Tongue (tissue), 1 donor: ENCODE measurements at regions not wholly inside any gene's neighbourhood (a gene's known extent, or its start where the extent isn't known, plus 50 kb on each side); places are given as distances from the start of the nearest gene placed in this dataset.
A peak's percentile ranks its signal among the peaks of the same experiment; 100 is the strongest.

ENCODE experiments used
- DNase-seq: peaks from one replicate; pipeline ENCODE4 v3.0.0-alpha.2; 2015

DNA sequence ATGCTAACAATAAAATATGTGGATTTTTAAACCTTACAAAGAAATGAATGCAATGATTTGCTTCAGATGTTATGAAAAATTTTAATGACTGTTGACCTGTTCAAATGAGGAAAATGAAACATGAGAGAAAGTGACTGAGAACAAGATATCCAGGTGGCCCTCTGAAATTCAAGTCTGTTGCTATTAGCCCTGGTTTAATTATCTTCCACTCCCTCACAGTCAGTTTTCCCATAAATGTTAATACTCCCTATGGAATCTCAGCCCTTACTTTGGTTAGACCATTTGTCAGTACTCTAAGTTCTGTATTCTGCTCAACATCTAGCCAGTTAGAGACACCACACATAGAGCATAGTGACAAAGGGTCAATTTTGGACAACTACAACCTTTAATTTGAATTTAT, 327.8 kb downstream of the PDGFC start:
- DNase-seq = no peak

DNA sequence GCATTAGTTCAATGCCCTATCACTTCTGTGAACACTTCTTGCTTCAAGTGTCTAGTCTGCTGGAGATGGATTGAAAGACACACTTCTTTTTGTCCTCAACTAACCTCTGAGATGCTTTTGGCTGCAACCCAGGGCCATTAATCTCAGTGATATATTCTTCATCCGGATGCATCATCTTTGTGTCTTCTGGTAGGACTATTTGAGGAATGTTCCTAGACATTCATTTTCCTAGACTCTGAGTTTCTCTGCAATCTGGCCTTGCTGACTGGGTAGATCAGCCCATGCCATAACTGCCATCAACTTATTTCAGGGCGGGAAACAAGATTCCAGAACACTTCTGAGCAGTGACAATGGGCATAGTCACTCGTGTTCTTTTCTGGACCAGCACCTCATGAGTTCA, 329.4 kb downstream of the PDGFC start:
- no peak for DNase-seq

DNA sequence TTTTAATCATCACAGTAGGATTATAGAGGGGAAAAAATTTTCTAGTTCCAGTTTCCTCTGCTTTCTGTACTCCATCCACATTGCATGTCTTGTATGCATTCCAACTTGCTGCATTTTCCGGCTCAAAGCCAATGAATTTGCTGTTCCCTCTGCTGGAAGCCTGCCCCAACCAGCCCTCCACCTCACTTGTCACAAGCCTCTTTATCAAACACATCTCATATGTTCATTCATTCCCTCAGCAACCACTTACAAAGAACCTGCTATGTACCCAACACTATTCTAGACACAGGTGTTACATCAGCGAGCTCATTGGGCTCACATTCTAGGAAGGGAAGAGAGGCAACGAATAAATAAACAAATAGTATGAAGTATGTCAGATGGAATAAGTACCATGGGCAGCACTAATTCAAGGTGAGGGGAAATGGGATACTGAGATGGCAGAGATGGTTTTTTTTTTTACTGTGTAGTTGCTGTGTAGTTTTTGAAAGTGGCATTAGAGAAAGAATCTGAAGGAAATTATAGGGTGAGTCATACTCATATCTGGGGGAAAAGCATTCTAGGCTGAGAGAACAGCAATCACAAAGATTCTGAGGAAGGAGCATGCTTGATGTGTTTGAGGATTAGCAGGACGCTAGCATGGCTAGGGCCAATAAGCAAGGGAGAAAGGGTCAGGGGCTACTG, 332.5 kb downstream of the PDGFC start:
- DNase-seq = peak; percentile 58

DNA sequence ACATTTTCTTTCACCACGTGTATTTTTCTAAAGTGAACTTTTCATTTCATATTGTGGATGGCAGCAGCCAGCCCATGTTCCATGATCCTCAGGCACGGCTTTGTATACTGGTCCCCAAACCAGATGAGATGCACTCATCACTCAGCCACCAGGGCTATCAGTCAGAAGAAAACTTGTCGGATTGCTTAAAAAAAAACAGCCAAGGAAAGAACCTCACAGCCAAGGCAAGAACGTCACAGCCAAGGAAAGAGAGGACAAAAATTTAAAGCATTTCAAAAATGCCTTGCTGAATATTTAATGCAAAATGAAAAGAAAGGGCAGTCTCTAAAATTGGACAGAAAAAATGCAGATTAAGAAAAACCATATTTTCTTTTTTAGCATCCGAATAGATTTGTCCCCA, 333.3 kb downstream of the PDGFC start:
- no peak for DNase-seq

DNA sequence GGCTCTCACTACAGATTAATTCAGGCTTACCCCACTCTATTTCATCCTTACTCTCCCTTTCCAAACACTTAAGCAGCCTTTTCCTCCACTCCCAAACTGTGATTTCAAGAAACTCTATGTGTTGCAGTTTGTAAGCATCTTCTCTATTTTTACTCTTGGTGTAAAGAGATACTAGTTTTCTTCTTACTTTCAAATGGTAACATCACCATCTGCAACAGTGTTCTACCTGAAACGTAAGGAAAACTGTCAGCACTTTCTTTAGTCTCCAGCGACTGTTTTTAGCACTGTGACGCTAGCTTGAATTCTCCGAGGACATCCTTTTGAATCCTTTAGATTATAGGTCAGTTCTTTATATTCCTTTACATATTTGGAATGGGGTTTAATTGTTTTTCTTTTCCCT, 335.2 kb downstream of the PDGFC start:
- no peak for DNase-seq

DNA sequence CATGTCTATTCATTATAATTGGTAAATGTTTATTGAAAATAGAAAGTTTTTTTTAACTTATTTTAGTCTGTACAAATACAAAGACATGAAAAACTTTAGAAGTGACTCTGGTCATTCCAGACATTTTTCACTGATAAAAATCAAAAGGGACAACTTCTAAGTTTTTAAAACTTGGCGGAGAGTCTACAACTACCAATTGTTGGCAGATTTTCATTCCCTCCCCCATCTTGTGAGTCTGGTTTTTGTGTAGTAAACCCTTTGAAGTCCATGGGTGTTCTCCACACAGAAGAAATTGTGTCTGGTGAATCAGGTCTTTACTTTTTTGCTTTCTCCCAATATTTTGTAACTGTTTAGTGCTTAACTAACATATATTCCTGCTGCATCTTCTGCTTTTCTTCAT, 336.5 kb downstream of the PDGFC start:
- no peak for DNase-seq

DNA sequence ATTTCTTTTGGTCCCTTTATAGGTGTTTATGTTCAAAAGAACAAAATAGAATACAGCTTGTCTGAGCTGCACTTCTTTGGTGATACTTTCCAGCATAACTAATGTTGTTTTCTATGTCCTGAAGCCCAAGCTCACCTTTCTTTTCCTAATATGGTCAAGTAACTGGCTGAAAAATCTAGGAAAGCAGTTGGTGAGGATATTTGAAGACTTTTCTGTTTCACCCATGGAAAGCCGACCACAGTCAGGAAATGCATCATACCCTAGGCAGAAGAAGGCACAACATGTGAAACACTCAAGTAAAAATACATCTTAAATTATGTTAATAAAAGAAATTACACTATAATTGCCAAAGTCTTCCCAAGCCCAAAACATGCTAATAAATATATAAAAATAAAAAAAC, 337.0 kb downstream of the PDGFC start:
- no peak for DNase-seq

DNA sequence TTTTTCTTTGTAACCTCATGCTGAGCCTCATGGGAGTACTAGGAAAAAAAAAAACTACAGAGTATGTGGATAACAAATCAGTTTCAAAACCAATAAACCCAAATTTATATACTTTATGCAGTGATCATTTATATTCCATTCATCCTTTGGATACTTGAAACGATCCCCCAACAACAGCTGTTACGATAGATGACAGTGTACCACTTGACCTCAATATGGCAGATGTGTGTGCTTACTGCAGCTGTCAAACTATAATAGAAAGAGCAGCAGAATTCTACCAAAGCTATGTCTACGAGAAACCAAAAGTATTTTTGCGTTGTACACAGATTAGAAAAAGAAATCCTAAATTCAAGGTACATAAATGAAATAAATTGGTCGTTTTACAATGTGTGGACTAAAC, 337.8 kb downstream of the PDGFC start:
- peak; percentile 79 for DNase-seq

DNA sequence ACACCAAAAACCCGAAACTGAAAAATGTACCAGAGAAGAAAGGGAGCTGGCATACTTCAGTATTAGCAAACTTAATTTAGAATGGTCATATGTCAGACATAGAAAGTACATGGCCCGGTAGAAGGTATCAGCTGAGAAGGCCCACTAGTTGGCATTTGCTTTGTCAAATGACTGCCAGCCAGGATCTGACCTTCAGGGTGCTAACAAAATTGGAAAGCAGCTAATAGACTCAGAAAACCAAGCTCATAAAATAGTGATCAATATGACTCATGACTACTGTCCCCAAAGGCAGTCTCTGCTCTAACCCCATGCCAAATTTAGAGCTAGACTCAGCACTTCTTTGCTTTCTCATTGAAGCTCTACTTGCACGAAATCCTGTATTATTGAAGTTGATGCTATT, 342.7 kb downstream of the PDGFC start:
- no peak for DNase-seq

DNA sequence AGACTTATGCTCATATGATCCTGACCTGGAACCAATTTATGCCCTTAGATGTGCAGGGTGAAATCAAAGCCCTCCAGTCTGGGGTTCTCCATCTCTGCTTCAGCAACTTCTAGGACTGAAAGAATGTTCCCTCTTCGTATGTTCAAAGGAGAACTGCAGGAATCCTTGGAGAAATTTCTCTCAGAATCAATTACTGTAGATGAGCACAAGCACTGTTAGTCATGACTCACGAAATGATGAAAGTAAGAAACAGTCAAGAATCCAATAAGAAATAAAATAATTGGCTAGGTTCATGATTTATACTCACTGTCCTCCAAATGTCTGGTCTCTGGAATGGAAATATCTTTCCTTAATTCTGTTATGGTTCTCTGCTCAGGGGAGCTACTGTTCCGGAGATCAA, 348.2 kb downstream of the PDGFC start:
- DNase-seq = no peak

DNA sequence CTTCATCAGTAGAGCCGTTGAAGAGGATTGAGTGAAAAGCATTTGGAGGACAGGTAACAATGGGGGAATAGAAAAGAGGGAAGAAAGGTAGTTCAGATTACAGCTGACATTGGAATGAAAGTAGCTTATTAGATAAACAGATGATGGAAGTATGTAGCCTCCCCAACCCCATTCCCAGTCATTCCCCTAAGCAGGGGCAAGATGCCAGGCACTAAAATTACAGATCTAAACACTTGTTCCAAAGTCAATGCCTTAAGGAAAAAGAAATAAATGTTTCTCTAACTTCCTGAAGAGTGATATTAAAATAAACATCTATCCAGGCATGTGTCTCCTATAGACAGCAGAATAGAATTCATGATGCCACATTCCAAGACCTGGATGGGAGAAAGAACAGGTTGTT, 350.8 kb downstream of the PDGFC start:
- DNase-seq = no peak

DNA sequence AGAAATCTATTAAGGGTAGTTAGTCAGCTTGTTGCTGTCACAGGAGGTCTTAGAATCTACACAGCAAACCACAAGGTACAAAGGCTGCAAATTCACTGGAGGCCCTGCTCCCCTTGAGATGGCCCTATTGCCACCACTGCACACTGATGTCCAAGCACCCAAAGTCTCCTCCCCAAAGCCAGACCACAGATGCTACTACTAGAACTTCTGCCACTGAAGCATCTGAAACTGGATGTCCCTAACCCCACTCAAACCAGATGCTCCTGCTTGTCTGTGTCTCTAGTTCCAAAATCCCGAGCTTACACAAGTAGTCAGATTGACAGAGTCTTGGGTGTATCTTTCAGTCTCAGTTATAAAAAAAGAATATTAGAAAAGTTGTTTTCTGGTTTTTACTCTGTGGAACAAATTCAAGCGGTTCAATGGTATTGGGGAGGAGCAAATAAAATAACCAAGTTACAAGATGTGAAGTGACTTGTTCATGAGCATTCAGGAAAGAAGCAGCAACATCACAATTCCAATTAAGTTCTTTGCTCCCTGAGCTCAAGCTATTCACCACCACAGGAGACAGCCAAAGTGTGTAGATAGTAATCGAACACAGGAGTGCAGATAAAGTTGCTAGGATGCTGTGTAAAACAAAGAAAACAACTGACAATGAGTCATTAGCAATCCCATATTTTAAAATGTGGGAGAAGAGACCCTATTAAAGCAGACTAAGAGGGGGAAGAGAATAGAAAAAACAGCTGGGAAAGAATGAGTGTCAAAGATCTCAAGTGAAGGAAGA, 352.3 kb downstream of the PDGFC start:
- no peak for DNase-seq

DNA sequence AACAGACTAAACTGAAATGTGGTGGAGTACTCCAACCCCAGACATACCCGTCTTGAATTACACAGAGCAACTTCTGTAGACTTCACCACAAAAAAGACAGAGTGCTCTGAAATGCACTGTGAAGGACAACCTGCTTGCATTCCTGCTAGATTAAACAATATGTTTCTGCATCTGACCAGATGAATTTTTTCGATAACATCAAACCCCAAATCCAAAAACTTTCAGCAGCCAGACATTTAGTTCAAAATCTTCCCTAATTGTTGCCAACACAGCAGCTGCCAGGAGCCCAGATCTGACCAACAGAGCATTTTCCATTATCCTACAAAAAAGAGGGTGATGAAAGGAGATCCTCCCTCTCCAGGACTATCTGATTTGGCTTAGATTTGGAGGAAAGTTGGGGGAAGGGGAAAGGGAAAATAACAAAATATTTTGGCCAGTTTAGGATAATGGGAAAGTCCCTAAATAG, 356.5 kb downstream of the PDGFC start:
- DNase-seq = peak; percentile 88

DNA sequence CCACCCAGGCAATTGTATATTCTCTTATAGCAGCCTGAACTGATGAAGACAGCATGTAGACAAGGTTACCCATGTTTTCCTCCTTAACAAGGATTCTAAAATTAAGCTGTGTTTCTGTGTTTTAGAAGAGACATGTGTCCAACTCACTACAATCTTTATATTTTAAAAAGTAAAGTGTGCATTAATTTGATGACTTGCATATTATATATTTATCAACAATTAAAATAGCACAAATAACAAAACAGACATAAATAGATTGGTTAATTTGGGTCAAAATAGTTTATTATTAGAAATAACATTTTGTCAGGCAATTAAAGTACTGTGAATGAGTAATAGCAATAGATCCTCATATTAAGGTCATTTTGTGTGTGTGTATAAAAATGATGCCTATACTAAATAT, 357.1 kb downstream of the PDGFC start:
- no peak for DNase-seq

DNA sequence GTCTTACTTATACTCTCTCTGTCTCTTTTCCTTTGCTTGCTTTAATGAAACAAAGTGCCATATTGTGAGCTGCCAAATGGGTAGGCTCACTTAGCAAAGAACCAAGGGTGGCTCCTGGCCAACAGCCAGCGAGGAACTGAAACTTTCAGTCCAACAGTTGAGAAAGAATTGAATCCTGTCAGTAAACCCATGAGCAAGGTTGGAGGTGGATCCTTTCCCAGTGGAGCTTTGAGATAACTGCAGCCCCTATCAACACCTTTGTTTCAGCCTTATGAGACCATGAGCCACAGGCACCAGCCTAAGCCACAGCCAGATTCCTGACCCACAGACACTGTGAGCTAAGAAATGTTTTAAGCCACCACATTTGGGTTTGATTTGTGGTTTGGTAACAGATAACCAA, 362.2 kb downstream of the PDGFC start:
- DNase-seq = no peak

DNA sequence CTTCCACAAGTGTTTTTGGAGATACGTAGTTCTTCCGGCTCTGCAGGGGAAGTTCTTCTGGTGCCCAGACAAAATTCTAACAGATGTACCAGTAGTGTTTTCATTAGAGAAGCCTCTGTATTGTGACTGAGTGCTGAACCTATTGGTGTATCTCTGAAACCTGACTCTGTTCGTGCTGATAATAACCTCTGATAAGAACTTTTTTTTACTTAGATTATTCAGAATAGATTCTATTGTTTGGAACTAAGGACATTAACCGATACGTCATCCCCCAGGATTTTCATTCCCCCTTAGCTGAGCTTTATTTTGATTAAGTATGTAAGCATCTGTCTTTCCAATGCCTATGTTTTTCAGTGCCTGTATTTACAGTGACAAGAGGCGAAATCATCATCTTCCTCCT, 362.9 kb downstream of the PDGFC start:
- DNase-seq = no peak

DNA sequence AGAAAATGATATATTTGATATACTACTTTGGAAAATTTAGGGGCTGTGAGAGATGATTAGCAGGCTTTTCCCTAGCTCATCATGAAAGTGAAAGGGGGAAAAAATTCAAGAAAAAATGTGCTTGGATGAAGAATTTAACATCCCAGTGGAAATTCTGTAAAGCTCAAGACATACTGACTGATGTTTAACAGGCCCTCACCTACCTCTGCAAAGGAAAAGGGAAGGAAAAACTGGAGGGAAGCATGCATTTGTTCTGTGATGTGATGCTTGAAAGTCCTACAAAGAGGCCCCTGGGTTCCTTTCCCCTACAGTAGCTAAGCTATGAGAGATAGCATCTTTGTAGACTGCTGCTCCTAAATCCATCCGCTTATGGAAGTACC, 364.1 kb downstream of the PDGFC start:
- no peak for DNase-seq

DNA sequence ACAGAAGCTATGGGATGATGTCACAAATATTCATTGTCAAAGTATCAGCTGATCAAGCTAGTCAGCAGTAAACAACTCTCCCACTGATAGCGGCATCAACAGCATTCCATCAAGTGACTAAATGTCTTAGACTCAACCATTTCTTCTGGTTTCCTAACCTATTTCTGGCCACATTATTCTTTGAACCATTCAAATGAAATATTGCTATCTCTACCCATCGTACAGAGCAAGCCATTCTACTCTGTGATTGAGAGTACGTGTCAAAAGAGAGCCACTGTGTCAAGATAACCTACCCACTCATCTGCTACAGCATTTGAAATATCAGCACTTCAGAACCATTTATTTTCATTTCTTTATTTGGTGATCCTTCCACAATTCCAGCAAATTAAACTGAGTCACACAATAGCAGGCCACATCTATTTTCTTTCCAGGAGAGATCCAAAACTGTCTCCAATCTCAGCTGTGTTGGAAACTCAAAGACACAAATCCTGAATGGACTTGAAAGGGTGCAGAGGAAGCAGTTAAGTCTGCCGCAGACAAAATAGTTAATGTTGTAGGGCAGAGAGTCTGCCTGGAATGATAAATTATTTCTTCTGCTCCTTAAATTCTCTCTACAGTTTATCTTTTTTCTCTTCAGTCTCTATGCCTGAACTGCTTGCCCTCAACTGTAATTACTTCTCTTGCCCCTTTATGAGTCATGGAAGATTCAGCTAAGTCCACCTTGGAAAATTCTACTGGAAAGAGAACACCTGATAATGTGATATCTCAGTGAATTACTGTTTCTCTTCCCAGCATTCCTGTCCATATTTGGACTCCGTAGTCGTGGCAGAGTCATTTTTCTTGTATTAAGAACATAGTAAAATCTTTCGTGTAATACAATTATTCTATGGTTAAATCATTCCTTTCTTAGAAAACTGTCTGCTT, 364.8 kb downstream of the PDGFC start:
- DNase-seq = no peak

DNA sequence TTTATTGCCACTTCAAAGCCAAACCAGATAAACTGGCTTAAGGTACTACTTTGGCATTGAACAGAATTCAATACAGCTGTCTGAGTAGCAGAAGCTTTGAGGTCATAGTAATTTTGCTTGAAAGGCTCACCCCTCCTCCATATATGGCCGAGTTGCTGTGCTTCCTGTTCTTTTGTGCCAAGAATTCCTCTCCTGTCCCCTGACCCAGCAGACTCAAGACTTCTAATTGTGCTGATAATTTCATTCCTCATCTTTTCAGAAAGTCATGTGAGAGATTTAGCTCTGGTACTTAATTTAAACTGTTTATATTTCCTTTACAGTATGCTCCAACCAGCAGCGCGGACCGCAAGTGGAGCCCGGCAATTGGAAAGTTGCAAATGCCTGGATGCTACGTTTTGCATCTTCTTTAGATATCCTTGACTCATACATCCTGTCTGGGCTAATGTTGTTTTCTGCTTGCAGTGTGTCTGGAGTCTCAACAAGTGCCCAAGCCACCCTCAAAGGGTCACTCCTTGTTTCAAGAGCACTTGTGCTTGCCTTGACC, 373.4 kb downstream of the PDGFC start:
- no peak for DNase-seq

DNA sequence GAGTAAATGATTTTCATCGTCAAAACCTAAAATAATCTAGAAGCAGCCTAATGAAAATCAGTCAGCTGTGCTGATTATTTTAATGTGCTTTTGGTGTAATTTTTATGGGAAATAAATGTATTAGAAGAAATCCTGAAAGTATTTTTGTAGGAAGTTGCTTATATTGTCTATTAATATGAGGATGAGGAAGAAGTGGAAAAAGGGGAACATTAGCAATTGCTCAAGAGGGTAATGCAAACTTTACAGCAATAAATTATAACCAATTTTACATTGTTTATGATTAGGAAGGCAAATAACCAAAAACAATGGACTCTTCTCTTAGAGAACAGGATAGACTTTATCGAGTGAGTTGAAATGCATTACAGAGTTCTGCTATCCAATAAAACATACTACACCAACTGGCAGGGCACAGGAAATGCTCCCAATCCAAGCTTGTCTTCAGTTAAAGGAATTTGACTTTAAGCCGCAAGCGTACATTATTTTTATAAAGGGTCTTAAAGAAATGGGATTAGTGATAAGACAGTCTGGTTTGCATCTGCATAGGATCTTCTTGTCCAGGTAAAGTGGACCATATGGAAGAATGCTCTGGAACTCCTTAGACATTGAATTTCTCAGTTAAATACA, 374.8 kb downstream of the PDGFC start:
- DNase-seq = no peak

DNA sequence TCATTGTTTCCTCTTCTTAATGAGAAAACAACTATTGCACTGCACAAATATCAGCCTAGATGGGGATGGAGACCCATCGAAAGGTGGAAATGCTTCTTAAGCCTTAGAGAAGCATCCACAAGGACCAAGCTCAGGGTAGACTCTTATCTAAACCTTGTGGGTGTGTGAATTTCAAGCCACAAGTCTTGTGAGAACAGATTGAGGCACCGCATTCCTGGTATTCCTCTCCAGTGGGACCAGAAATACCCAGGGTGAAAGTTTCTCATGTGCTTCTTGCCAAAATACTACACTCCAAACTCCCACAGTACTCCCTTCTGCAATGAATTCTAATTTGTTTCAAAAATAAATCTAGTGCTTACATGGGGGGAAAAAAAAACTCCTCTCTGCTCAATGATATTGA, 375.6 kb downstream of the PDGFC start:
- DNase-seq = no peak

DNA sequence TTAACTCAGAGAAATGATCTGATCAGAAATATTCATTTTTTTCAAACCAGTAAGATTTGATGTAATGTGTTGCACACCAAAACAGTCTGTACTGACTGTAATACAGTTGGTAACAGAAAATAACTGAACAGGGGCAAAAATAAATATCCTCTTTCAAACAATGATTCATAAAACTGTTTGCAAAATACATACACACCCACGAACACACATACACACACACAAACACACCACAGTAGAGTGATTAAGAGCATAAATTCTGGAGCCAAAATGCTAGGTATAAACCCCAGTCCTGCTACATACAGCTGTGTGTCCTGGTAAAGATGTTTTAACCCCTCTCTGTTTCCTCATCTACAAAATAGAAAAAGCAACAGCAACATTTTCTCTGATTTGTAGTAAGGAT, 376.6 kb downstream of the PDGFC start:
- DNase-seq = no peak
